ENCODE measurements at regions not wholly inside any gene's neighbourhood (a gene's known extent, or its start where the extent isn't known, plus 50 kb on each side); places are given as distances from the start of the nearest gene placed in this dataset.

- Histone ChIP-seq H3K36me3 (ENCODE audit: low read depth, low read length) (no peaks in the 10 kb centered on the region), H3K27ac (ENCODE audit: low read length) (no peak overlapping the region), H4K20me1 (ENCODE audit: low read length) (no peaks in the 10 kb centered on the region), H3F3A (ENCODE audit: low read length, unreplicated experiment) (no peaks in the 10 kb centered on the region), H3K4me1 (ENCODE audit: insufficient read depth, low read length) (no peaks in the 10 kb centered on the region), H3K9me3 (ENCODE audit: low read length) (no peaks in the 10 kb centered on the region), H3K9ac (ENCODE audit: low read length) (no peak overlapping the region), H3K27me3 (ENCODE audit: low read length) (no peaks in the 10 kb centered on the region), H3K9me2 (replicated peaks; ENCODE audit: low read length) (no peaks in the 10 kb centered on the region), H2AFZ (ENCODE audit: low read length) (no peak overlapping the region), H3K4me3 (ENCODE audit: low read length) (no peak overlapping the region), H3K79me2 (ENCODE audit: low read length) (no peaks in the 10 kb centered on the region), H3K4me2 (ENCODE audit: low read length) (no peak overlapping the region)
- ATAC-seq, result no peak
- POLR2A ChIA-PET (ENCODE audit: unreplicated experiment), result no interaction called here
- intact Hi-C loops (cut with micrococcal nuclease), result no loop called here
- DNase-seq, result no peak
- BruUV-seq (replicated peaks), result no TSS peak
- CTCF ChIA-PET, result no interaction called here
- TF ChIP-seq EZH2 (IDR thresholded peaks at IDR 0.05; ENCODE audit: low read length, unreplicated experiment) (no peak), EZH2phosphoT487 (IDR thresholded peaks at IDR 0.05; ENCODE audit: borderline replicate concordance, low read length) (no peak)
- TF ChIP-seq, protein P1, sequence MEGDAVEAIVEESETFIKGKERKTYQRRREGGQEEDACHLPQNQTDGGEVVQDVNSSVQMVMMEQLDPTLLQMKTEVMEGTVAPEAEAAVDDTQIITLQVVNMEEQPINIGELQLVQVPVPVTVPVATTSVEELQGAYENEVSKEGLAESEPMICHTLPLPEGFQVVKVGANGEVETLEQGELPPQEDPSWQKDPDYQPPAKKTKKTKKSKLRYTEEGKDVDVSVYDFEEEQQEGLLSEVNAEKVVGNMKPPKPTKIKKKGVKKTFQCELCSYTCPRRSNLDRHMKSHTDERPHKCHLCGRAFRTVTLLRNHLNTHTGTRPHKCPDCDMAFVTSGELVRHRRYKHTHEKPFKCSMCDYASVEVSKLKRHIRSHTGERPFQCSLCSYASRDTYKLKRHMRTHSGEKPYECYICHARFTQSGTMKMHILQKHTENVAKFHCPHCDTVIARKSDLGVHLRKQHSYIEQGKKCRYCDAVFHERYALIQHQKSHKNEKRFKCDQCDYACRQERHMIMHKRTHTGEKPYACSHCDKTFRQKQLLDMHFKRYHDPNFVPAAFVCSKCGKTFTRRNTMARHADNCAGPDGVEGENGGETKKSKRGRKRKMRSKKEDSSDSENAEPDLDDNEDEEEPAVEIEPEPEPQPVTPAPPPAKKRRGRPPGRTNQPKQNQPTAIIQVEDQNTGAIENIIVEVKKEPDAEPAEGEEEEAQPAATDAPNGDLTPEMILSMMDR (conservative IDR thresholded peaks at IDR 0.05; ENCODE audit: low read depth, low read length), result no peak
These were observed 952.7 kb downstream of the BRD1 start for GRCh38 chr22:48874956-48875355.

DNA sequence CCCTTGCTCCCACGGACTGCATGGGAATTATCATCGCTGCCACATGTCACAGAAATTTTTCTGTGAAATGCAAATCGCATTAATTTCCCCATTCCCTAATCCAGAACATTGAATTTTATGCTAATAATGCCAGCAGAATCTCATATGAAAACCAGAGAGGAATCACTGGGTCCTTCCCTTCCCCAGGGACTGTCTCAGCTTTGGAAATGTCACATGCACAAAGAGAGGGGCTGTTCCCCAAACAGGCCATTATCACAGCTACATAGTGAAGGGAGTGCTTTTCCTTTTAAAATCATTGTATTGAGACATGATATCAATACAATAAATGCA, 954.5 kb downstream of the BRD1 start:
- Histone ChIP-seq H3K9me2 (replicated peaks; ENCODE audit: low read length) (no peaks in the 10 kb centered on the region), H3K79me2 (ENCODE audit: low read length) (no peaks in the 10 kb centered on the region), H4K20me1 (ENCODE audit: low read length) (no peaks in the 10 kb centered on the region), H3K9ac (ENCODE audit: low read length) (no peak overlapping the region), H3K36me3 (ENCODE audit: low read depth, low read length) (no peaks in the 10 kb centered on the region), H3F3A (ENCODE audit: low read length, unreplicated experiment) (no peaks in the 10 kb centered on the region), H3K4me3 (ENCODE audit: low read length) (no peak overlapping the region), H3K9me3 (ENCODE audit: low read length) (no peaks in the 10 kb centered on the region), H3K4me2 (ENCODE audit: low read length) (no peak overlapping the region), H2AFZ (ENCODE audit: low read length) (no peak overlapping the region), H3K27me3 (ENCODE audit: low read length) (no peaks in the 10 kb centered on the region), H3K4me1 (ENCODE audit: insufficient read depth, low read length) (no peaks in the 10 kb centered on the region), H3K27ac (ENCODE audit: low read length) (no peak overlapping the region)
- no peak for DNase-seq
- BruUV-seq (replicated peaks), result no TSS peak
- TF ChIP-seq EZH2phosphoT487 (IDR thresholded peaks at IDR 0.05; ENCODE audit: borderline replicate concordance, low read length) (no peak), EZH2 (IDR thresholded peaks at IDR 0.05; ENCODE audit: low read length, unreplicated experiment) (no peak)
- TF ChIP-seq, protein P1 (conservative IDR thresholded peaks at IDR 0.05; ENCODE audit: low read depth, low read length), result no peak
- ChIA-PET CTCF (no interaction called here), POLR2A (ENCODE audit: unreplicated experiment) (no interaction called here)
- intact Hi-C loops (cut with micrococcal nuclease), result no loop called here
- ATAC-seq, result no peak

GRCh38 chr22:48872271-48873190, 955.1 kb downstream of the BRD1 start:
- ATAC-seq (no peak), DNase-seq (no peak)
- intact Hi-C loops (cut with micrococcal nuclease), result no loop called here
- H3K4me2 ChIP-seq (ENCODE audit: low read length), result no peak overlapping the region
- TF ChIP-seq EZH2 (IDR thresholded peaks at IDR 0.05; ENCODE audit: low read length, unreplicated experiment), result no peak
- TF ChIP-seq, protein P1 (conservative IDR thresholded peaks at IDR 0.05; ENCODE audit: low read depth, low read length), result no peak
- no peak overlapping the region for H2AFZ ChIP-seq (ENCODE audit: low read length)
- no peak overlapping the region for H3K4me3 ChIP-seq (ENCODE audit: low read length)
- no peaks in the 10 kb centered on the region for H3K9me2 ChIP-seq (replicated peaks; ENCODE audit: low read length)
- no peaks in the 10 kb centered on the region for H3K27me3 ChIP-seq (ENCODE audit: low read length)
- no peaks in the 10 kb centered on the region for H4K20me1 ChIP-seq (ENCODE audit: low read length)
- no peaks in the 10 kb centered on the region for H3K79me2 ChIP-seq (ENCODE audit: low read length)
- ChIA-PET CTCF (no interaction called here), POLR2A (ENCODE audit: unreplicated experiment) (no interaction called here)
- H3K9ac ChIP-seq (ENCODE audit: low read length), result no peak overlapping the region
- no TSS peak for BruUV-seq (replicated peaks)
- no peaks in the 10 kb centered on the region for H3K36me3 ChIP-seq (ENCODE audit: low read depth, low read length)
- no peaks in the 10 kb centered on the region for H3K9me3 ChIP-seq (ENCODE audit: low read length)
- no peaks in the 10 kb centered on the region for H3F3A ChIP-seq (ENCODE audit: low read length, unreplicated experiment)
- H3K4me1 ChIP-seq (ENCODE audit: insufficient read depth, low read length), result no peaks in the 10 kb centered on the region
- H3K27ac ChIP-seq (ENCODE audit: low read length), result no peak overlapping the region

Measured in PC-3 (cell line).